HCEC 1CT (cell line): ENCODE measurements at regions not wholly inside any gene's neighbourhood (a gene's known extent, or its start where the extent isn't known, plus 50 kb on each side); places are given as distances from the start of the nearest gene placed in this dataset.

Source experiments
- DNase-seq: peaks from one replicate; pipeline ENCODE4 v3.0.0-alpha.2; 2017

DNA sequence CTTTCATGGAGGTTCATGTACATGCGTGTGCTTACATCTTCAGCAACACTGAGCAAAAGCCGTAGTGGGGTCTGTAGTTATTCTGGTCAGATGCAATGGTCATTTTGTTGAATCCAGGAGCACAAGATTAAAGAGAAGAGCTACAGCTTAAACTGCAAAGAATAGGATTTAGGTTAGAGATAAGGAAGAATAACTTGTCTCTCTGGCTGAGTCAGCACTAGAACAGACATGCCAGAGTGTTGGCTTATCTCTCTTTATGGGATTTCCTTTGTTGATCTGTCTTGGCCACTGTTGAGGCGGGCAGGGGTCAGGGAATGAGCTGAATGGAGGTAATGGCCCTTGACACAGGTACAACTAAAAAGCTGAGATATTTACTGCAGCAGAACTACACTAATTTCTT, 473.5 kb downstream of the CCSER2 start:
- DNase-seq: no peak

- DNase-seq: no peak
Observed at GRCh38 chr10:84805149-84805548, 476.8 kb downstream of the CCSER2 start.

DNA sequence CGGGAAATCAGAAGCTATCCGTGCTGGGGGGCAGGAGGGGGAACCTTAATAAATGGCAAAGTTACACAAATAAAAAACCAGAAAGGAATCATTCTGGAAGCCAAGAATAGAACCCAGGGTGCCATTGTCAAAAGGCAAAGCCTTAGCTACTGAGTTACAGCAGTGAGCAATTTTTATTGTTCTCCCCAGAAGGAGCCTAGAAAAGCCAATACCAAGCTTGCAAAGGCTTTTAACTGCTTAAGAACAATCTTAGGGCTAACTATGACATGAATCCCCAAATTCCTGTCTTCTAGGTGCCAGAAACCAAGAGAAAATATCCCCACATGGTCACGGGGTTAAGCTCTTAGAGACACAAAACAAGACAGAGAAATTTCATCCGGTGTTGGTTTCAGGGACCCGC, 482.7 kb downstream of the CCSER2 start:
- DNase-seq: no peak

GRCh38 chr10:84818961-84819360, 490.6 kb downstream of the CCSER2 start:
- DNase-seq: no peak

GRCh38 chr10:84820120-84820519, 491.7 kb downstream of the CCSER2 start:
- no peak for DNase-seq

- no peak for DNase-seq
Observed at GRCh38 chr10:84820596-84820995, 492.2 kb downstream of the CCSER2 start.

DNA sequence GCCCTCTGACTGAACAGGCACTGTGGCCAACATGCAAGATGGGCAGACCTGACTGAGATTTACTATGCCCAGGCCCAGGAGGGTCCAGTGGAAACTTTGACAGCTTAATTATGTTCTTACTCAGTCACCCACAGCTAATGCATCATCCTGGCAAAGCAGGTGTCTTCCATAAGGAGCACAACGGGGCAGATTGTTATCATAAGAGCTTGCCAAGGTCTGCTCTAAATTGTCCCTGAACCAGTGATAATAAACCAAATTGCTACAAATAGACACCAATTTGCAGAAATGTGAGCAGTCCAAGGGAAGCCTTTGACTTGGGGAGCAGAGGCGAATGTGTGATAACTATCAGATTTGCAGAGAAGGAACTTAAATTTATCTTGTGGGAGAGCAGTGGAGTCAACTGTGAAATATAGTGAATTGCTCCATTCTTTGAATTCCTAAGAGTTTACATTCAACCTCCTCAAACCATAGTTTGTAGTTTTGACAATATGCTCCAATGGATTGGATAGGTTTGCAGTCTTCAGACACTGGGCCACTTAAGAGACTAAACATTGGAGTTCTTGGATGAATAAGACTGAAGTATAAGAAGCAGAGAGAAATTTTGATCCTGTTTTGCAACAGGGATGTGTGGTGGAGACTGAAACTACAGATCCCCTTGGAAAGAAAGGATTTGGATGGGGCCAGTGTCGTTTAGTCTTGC, 494.7 kb downstream of the CCSER2 start:
- no peak for DNase-seq

GRCh38 chr10:84824525-84824924, 496.1 kb downstream of the CCSER2 start:
- DNase-seq: no peak

- DNase-seq: no peak
Observed at GRCh38 chr10:84825330-84825729, 496.9 kb downstream of the CCSER2 start.

DNA sequence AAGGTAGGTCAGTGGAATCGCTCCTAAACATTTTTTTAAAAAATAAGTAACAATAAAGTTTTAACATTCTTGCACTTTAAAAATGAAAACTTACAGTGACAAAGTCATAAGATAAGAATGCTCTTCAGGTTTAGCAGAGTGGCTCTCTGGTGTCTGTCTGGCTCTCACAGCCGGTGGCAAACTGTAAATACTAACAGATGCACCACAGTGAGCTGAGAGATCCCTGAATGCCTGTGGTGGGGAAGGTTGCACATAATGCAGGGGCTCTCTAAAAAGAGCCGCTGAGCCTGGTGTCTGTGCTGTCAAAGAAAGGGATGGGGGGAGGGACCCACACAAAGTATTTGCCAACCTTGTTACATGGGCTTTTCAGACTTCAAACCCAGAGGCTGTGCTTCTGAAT, 498.3 kb downstream of the CCSER2 start:
- DNase-seq: no peak

DNA sequence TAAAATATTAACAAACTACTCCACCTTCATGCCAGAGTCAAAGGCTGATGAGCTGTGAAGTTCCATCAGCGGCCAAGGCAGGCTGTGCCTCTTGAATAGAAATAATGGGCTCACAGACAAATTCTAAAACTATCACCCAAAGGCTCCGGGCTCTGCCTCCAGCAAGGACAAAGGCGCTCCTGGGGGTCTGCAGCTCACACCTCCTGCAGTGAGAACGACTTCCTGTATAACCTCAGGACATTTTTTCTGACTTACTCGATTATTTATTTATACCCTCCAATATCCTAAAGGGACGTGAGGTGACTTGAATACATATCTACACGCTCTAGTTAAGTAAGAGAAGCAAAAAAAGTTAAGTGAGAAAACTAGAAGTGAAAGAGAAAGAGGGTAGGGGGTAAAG, 500.7 kb downstream of the CCSER2 start:
- DNase-seq: no peak

GRCh38 chr10:84837041-84837812, 508.8 kb downstream of the CCSER2 start:
- no peak for DNase-seq

DNA sequence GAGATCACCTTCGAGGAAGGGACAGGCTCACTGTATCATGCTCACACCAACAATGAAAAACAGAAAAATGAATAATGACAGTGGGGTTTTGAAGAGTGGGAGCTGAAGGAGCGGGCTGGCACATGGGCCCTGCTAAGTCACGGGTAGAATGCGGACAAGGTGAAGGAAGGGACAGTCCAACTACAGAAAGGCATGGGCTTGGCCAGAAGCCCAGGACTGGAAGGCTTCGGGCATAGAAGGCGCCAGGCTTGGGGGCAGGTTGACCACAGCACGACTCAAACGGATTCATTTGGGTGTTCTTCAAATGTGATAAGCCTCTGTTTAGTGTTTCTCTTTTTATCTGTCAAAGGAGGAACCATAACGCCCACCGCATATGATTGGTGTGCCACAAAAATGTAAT, 509.5 kb downstream of the CCSER2 start:
- DNase-seq: no peak

- DNase-seq: no peak
Observed at GRCh38 chr10:84838851-84839250, 510.5 kb downstream of the CCSER2 start.

DNA sequence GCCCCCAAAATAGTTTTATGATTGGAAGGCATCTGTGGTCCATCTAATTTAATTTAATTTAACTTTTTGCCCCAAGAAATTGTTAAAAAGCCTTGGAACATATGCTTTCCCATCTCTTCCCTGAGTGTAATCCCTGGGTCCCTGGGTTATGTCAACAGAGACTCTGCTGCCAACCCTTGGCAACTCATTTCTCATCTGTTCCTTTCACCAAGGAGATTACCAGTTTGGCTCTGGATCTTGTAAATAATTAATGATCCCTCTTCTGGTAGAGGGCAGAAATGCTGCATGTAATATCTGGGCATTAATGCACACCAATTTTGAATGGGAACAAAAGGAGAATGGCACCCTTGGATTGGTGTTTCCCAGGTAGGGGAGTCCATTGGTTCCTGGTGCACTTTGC, 514.2 kb downstream of the CCSER2 start:
- DNase-seq: no peak

- DNase-seq: no peak
Observed at GRCh38 chr10:84844461-84844860, 516.1 kb downstream of the CCSER2 start.

DNA sequence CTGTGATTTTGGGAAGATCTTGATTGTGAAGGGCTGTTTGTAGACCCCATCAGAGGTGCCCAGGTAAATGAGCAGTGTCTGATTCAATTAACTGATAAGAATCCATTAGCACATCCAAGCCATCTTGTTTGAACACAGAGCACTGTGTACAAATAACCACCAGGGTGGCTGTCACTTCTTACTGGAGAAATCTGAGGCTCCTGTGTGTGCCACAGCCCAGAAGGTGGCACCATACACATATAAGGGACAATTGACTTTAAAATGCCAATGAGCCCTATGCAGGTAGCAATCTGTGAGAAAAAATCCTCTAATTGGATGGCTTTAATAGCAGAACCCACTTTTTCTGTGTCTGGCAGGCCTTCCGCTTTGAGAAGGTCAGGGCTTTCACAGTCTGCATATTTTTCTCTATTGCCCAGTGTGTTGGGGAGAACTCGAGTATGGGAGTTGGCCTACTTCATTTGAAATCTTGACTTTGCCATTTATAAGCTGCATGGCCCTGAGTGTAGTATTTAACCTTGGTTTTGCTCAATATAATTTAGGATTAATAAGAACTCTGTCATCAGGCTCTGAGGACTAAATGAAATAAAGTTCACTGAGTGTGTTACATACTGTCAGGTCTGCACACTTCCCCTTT, 517.4 kb downstream of the CCSER2 start:
- no peak for DNase-seq

GRCh38 chr10:84846658-84847316, 518.4 kb downstream of the CCSER2 start:
- no peak for DNase-seq

GRCh38 chr10:84848967-84849366, 520.6 kb downstream of the CCSER2 start:
- no peak for DNase-seq

GRCh38 chr10:84850826-84851225, 522.4 kb downstream of the CCSER2 start:
- no peak for DNase-seq

DNA sequence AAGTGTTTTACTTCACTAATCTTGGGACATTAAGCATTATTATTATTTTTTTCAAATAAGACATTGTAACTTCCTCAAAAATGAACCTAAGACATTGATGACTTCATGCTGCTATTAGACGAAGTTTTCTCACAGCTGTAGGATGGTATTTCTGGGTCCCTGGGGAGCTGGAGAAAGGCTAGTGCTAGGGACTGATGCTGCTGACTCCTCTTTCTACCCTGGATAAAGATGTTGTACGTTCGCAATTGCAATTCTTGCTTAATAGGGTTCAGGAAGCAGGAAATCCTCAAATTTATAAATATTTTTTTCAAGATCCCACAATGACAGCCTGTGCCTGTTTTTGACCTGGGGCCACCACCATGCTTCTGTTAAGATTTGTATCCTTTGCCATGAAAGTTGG, 526.0 kb downstream of the CCSER2 start:
- no peak for DNase-seq

DNA sequence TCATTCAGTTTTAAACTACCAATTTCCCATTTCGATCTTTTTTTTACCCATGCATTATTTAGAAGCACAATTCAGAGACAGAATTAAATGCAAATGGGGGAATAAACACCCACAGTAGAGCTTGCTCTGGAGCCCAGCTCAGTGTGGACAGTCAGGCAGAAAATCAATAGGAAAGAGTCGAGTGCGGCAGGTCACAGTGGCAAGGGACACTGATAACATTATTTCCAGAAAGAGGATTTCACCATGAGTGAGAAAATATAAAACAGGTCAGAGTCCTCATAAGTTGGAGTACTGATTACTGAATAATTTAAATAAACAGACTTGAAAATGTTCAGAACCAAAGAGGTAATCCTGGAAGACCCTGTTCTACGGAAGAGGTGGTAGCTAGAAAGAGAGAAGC, 532.5 kb downstream of the CCSER2 start:
- no peak for DNase-seq

DNA sequence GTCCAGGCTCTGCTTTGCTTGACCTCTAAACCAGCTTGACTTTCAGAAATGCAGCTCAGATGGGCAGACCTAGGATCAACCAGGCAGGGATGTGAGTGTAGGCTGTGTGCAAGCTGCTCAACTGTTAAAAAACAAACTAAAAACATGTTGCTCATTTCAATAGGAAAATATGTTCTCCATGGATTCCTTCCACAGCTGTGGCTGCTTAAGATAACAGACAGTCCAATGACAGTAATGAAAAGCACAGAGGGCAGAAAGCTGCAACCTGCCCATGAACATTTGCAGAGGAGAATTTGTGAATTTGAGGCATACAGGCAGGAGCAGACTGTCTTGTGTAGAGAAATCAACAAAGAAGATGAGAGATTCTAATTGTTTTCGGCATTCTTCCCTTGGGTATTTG, 534.2 kb downstream of the CCSER2 start:
- no peak for DNase-seq

- DNase-seq: no peak
Observed at GRCh38 chr10:84863675-84864074, 535.3 kb downstream of the CCSER2 start.
